SKM-1 (cell line): ENCODE measurements at regions not wholly inside any gene's neighbourhood (a gene's known extent, or its start where the extent isn't known, plus 50 kb on each side); places are given as distances from the start of the nearest gene placed in this dataset.
"Not testable (repeated sequence)": the region's sequence is repeated elsewhere in the genome, so short reads cannot be mapped to it uniquely, and the experiment has no call there.

Experiments used
- DNase-seq: peaks from one replicate; lab custom pipeline; 2025; ENCODE audit not compliant: unreplicated experiment; lab: John Stamatoyannopoulos, UW

- no peak for DNase-seq
These were observed 98.2 kb downstream of the AHR start for GRCh38 chr7:17396692-17397091.

GRCh38 chr7:17401791-17402627 lies 103.6 kb downstream of the AHR start:
- no peak for DNase-seq

- no peak for DNase-seq
These were observed 104.3 kb downstream of the AHR start for GRCh38 chr7:17402628-17403278.

GRCh38 chr7:17404006-17404405 lies 105.6 kb downstream of the AHR start:
- DNase-seq = no peak

GRCh38 chr7:17405786-17406185 lies 107.3 kb downstream of the AHR start:
- no peak for DNase-seq

GRCh38 chr7:17406738-17407137 lies 108.3 kb downstream of the AHR start:
- no peak for DNase-seq

- DNase-seq = no peak
These were observed 108.8 kb downstream of the AHR start for GRCh38 chr7:17407229-17407628.

GRCh38 chr7:17408245-17408903 lies 109.9 kb downstream of the AHR start:
- peak; percentile 87 for DNase-seq

GRCh38 chr7:17408904-17409290 lies 110.4 kb downstream of the AHR start:
- no peak for DNase-seq

- no peak for DNase-seq
These were observed 113.5 kb downstream of the AHR start for GRCh38 chr7:17411922-17412321.

GRCh38 chr7:17412883-17413282 lies 114.4 kb downstream of the AHR start:
- no peak for DNase-seq

- no peak for DNase-seq
These were observed 117.5 kb downstream of the AHR start for GRCh38 chr7:17415955-17416354.

GRCh38 chr7:17420308-17421015 lies 122.0 kb downstream of the AHR start:
- not testable (repeated sequence) for DNase-seq

GRCh38 chr7:17421941-17422340 lies 123.5 kb downstream of the AHR start:
- no peak for DNase-seq

GRCh38 chr7:17422966-17423365 lies 124.5 kb downstream of the AHR start:
- no peak for DNase-seq

- DNase-seq = no peak
These were observed 129.5 kb downstream of the AHR start for GRCh38 chr7:17427924-17428323.

GRCh38 chr7:17429579-17429978 lies 131.1 kb downstream of the AHR start:
- no peak for DNase-seq

- DNase-seq = no peak
These were observed 134.3 kb downstream of the AHR start for GRCh38 chr7:17432793-17433192.

GRCh38 chr7:17434191-17434590 lies 135.7 kb downstream of the AHR start:
- no peak for DNase-seq

GRCh38 chr7:17434841-17435692 lies 136.6 kb downstream of the AHR start:
- DNase-seq = no peak
